GM18951 (cell line): ENCODE measurements at regions not wholly inside any gene's neighbourhood (a gene's known extent, or its start where the extent isn't known, plus 50 kb on each side); places are given as distances from the start of the nearest gene placed in this dataset.

ENCODE experiments used
- POLR2A ChIP-seq: IDR thresholded peaks from 4 replicates; pipeline ENCODE4 v1.6.1; 2011; ENCODE audit warnings: mild to moderate bottlenecking; ENCODE audit not compliant: insufficient read length, insufficient read depth; ENCODE audit errors: extremely low read depth
- in situ Hi-C: fragments of 300-500 bp; cut with MboI; formaldehyde crosslinking; loops from one replicate; pipeline ENCODE4 v1.12.0; 2022; ENCODE audit warnings: low sequenced_read_pairs, mixed read lengths, inconsistent platforms; ENCODE audit not compliant: unreplicated experiment

DNA sequence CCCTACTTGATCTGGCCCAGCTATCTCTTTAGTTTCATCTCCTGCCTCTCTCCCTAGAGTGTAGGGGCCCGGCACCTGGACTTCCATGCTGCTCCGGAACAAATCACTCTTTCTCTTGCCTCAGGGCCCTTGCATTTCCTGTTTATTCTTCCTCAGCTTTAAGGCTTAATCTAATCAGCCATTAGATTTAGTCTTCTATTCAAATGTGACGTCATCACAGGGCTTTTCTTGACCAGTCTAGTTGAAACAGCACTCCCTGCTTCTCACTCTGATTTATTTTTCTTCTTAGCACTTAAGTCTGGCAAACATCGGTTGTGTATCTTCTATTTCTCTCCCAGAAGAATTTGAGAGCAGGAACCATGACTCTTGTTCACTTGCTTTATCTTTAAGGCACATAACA is 564.1 kb downstream of the EFNB2 start:
- in situ Hi-C loops = no loop called here
- TF ChIP-seq POLR2A = no peak

DNA sequence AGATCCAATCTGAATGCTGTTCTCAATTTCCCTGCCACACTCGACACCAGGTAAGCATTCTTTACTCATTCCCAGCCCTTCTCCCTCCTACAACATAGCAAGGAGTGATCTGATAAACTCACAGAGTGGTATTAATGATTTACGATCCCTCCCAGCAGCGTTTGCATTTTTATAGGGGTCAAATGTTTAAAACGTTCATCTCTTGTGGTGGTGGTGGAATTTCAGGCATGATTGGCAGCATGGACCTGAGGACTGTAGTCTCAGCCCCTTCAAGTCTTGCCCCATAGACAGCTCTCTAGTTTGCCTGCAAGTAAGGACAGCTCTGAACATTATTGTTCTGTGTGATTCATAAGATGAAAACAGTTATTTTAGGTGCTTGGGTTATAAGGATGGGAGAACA is 565.7 kb downstream of the EFNB2 start:
- no peak for TF ChIP-seq POLR2A
- in situ Hi-C loops = no loop called here

DNA sequence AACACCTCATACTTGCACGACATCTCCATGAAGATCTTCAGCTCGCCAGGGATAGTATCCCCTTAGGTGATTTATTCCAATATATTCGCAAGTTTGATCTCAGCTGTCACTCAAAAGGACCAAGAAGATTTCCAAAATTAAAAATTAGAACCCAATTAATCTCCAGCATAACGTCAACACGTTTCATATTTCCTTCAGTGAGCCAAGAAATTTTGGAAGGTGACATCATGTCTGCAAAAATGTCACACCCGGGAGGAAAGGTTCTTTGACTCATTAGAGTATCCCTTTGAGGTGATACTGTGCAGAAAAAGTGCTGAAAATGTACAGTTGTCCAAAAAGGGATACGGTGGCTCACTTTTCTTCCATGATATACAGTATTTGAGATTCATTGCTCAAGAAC is 569.6 kb downstream of the EFNB2 start:
- in situ Hi-C loops = no loop called here
- TF ChIP-seq POLR2A = no peak

GRCh38 chr13:105962080-105962479 is 573.4 kb downstream of the EFNB2 start:
- in situ Hi-C loops = no loop called here
- no peak for TF ChIP-seq POLR2A

GRCh38 chr13:105961438-105961837 is 574.0 kb downstream of the EFNB2 start:
- no peak for TF ChIP-seq POLR2A
- in situ Hi-C loops = no loop called here

DNA sequence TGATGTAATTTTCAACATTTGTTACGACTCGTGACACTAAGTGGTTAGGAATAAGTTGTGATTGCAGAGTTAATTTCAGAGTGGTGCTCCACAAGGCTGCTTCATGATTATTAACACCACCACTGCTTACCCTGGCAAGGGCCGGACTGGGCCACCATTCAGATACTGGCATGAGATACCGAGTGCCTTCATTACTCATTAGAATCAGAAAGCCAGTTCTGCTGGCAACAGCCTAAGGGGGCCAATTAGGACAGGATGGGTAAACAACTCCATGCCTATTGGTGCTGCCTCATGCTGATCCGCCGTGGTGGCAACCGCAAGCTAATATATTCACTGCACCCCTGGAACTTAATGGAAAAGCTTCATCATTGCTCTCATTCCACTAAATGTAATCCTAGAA is 575.1 kb downstream of the EFNB2 start:
- no peak for TF ChIP-seq POLR2A
- in situ Hi-C loops = no loop called here

DNA sequence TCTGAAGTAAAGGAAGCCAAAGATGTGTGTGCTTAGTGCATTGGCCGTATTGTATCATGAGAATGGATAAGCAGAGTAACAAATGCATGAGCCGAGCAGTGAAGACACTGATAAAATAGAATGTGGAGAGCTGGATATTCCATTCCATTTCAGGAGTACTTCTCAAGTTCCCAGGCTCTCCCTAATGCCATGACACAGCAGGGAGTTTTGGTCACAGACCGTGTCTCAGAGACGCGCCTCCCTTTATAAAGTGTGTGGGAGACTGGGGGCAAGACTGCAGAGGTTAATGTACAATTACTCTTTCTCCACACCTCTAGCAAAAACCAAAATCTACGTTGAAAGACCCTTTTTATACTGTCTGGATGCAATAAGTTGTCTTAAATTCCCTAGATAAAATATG is 575.6 kb downstream of the EFNB2 start:
- in situ Hi-C loops = no loop called here
- no peak for TF ChIP-seq POLR2A

DNA sequence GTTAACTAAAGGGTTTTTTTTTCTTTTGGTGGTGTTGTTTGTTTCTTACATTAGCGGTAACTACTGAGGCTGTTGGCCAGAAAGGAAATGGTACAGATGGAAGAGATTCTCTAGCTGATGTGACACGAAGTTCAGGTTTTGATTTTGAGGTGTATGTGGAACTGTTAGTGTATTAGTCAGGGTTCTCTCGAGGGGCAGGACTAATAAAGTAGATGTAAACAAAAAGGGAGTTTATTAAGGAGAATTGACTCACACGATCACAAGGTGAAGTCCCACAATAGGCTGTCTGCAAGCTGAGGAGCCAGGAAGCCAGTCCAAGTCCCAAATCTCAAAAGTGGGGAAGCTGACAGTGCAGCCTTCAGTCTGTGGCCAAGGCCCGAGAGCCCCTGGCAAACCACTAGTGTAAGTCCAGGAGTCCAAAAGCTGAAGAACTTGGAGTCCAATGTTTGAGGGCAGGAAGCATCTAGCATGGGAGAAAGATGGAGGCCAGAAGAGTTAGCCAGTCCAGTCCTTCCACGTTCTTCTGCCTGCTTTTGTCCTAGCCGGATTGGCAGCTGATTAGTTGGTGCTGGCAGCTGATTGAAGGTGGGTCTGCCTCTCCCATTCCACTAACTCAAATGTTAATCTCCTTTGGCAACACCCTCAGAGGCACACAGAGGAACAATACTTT is 577.6 kb downstream of the EFNB2 start:
- TF ChIP-seq POLR2A = no peak
- in situ Hi-C loops = no loop called here

GRCh38 chr13:105956921-105957320 is 578.5 kb downstream of the EFNB2 start:
- in situ Hi-C loops = no loop called here
- TF ChIP-seq POLR2A = no peak

GRCh38 chr13:105952973-105953290 is 582.5 kb downstream of the EFNB2 start:
- no peak for TF ChIP-seq POLR2A
- in situ Hi-C loops = no loop called here

- TF ChIP-seq POLR2A = no peak
- in situ Hi-C loops = no loop called here
These were observed 583.1 kb downstream of the EFNB2 start for GRCh38 chr13:105952233-105952972.

- in situ Hi-C loops = no loop called here
- no peak for TF ChIP-seq POLR2A
These were observed 587.3 kb downstream of the EFNB2 start for GRCh38 chr13:105948143-105948542.

DNA sequence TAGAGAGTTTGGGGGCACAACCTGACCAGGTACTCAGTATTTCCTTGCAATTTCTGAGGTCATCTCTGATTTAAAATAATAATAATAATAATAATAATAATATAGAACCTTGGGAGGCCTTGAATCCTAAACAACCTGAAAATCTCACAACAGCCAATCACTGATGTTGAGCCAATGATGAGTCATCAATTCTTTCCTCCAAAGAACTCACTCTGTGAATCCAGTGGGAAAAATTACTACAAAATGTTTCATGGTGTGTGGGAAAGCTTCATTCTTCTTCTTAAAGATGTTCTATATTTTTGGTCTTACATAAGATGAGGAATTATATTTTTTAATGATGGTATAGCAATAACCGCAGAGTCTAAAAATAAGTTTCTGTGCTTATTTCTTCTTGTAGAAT is 594.6 kb downstream of the EFNB2 start:
- no peak for TF ChIP-seq POLR2A
- in situ Hi-C loops = no loop called here

GRCh38 chr13:105937451-105937850 is 598.0 kb downstream of the EFNB2 start:
- in situ Hi-C loops = no loop called here
- no peak for TF ChIP-seq POLR2A

DNA sequence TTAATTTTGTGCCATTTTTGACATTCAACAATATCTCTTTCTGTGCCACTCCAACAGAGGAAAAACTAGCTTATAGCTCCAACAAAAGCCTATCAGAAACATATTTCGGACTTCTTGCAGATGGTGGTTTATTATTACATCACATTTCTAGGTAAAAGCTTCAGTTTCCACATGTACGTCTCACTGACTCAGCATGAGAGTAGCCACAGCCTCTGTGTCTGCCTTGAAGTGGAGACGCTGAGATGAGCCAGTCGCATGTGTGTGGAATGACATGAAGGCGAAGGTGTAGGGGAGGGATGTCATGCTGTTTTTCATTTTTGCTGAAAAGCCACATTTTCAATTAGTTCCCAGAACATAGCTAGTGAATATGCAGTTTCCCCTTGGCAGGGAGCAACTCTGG is 598.6 kb downstream of the EFNB2 start:
- TF ChIP-seq POLR2A = no peak
- in situ Hi-C loops = no loop called here

DNA sequence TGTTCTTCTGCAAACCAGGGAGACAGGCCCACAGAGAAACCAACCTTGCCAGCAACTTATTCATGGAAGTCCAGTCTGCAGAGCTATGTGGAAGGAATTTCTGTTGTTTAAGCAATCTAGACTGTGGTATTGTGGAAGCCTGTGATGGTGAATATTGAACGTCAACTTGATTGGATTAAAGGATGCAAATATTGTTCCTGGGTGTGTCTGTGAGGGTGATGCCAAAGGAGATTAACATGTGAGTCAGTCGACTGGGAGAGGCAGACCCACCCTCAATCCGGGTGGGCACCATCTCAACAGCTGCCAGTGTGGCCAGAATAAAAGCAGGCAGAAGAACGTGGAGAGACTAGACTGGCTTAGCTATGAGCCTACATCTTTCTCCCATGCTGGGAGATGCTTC is 606.0 kb downstream of the EFNB2 start:
- in situ Hi-C loops = no loop called here
- no peak for TF ChIP-seq POLR2A
